GM13977 (cell line): ENCODE measurements at regions not wholly inside any gene's neighbourhood (a gene's known extent, or its start where the extent isn't known, plus 50 kb on each side); places are given as distances from the start of the nearest gene placed in this dataset.
"Not testable (repeated sequence)": the region's sequence is repeated elsewhere in the genome, so short reads cannot be mapped to it uniquely, and the experiment has no call there.

Source experiments
- DNase-seq: peaks from one replicate; pipeline ENCODE4 v3.0.0; 2012; ENCODE audit warnings: low spot score
- in situ Hi-C: fragments of 300-500 bp; cut with MboI; formaldehyde crosslinking; loops from one replicate; pipeline ENCODE4 v1.12.0; 2022; ENCODE audit warnings: low sequenced_read_pairs, low pct_unique_long_range_greater_than_20kb, mixed read lengths, inconsistent platforms; ENCODE audit not compliant: unreplicated experiment
- TF ChIP-seq, protein P1 (sequence below): IDR thresholded peaks from 2 replicates; pipeline ENCODE4 v1.5.1; 2012; ENCODE audit warnings: mild to moderate bottlenecking, control low read depth; ENCODE audit not compliant: insufficient read depth; ENCODE audit errors: extremely low read depth, missing control alignments

DNA sequence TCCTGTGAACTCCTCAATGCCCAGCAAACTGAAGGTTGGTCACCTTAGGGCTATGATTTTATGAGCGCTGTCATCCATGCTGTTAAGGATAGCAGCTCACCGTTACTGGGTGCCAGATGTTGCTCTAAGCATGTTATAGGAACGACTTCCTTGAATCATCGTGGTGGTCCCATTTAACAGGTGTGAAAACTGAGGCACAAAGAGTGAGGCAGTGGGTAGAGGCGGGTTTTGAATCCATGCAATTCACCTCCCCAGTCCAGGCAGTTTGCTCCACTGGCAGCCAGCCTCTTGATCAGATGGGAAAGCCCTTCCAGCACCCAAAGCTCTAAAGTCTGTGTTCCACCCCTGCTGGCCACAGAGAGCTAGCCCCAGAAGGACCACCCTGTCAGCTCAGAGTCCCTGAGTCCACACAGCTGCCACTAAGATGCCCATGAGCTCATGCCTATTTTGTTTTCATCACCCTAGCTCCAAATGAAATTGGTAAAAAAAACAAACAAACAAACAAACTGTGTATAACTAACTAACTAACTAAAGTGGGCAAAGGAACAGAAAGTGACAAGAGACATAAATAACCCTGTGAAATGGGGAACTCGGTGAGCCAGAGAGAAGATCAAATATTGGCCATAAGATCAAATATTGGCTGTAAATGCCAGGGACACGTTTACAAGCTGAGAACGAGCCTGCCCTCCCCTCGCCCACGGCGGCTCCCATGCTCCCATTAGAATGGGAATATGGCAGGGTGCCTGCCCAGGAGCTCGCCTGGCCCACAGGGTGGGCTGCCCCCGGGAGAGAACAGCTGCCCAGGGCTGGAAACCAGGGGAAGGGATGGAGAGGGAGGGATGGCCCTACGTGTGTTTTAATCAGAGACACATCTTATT, 72.3 kb upstream of the RFLNA start:
- in situ Hi-C loops: no loop called here
- DNase-seq: no peak
- TF ChIP-seq, protein P1, sequence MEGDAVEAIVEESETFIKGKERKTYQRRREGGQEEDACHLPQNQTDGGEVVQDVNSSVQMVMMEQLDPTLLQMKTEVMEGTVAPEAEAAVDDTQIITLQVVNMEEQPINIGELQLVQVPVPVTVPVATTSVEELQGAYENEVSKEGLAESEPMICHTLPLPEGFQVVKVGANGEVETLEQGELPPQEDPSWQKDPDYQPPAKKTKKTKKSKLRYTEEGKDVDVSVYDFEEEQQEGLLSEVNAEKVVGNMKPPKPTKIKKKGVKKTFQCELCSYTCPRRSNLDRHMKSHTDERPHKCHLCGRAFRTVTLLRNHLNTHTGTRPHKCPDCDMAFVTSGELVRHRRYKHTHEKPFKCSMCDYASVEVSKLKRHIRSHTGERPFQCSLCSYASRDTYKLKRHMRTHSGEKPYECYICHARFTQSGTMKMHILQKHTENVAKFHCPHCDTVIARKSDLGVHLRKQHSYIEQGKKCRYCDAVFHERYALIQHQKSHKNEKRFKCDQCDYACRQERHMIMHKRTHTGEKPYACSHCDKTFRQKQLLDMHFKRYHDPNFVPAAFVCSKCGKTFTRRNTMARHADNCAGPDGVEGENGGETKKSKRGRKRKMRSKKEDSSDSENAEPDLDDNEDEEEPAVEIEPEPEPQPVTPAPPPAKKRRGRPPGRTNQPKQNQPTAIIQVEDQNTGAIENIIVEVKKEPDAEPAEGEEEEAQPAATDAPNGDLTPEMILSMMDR: no peak

DNA sequence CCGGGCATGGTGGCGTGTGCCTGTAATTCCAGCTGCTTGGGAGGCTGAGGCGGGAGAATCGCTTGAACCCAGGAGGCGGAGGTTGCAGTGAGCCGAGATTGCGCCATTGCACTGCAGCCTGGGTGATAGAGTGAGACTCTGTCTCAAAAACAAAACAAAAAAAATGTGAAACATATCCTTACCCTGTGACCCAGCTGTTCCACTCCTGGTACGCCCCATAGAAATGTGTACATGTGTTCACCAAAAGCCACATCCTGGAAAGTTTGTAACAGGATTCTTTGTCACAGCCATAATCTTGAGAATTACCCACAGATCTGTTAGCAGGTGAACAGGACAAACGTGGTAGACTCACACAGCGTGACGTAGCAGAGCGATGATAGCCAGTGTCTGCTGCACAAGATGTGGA, 71.2 kb upstream of the RFLNA start:
- DNase-seq, in situ Hi-C loops: not testable (repeated sequence)

DNA sequence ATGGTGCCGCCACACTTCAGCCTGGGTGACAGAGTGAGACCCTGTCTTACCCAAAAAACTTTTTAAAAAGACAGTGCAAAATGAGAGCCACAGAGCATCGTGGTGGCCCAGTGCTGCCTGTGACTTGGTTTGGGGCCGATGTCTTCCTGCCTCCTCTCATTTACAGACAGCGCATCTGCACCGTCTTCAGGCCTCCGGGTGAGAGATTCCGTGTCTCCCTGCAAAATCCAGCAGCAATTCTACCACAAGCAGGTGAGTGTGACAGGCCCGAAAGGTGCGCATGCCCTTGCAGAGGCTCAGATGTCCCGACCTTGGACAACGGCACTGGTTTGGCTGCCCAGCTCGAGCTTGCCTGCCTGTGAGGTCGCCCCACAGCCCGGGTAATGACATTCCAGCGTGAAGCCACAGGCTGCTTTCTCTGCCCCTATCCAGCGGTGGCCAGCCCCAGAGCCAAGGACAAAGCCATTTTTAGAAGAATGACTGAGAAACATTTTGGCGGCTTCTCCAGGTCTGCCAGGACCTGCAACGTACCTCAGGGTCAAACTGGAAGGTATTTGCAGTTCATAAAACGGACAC, 70.3 kb upstream of the RFLNA start:
- DNase-seq: no peak
- TF ChIP-seq, protein P1: no peak
- in situ Hi-C loops: no loop called here

DNA sequence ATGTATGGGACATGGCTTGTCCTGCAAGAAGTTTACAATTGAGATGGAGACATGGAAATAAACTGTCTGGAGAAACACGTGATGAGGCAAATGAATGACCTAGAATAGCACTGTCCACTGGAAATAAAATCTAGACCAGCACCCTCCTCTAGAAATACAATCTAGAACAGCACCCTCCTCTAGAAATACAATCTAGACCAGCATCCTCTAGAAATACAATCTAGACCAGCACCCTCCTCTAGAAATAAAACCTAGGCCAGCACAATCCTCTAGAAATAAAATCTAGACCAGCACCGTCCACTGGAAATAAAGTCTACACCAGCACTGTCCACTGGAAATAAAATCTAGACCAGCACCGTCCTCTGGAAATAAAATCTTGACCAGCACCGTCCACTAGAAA, 69.2 kb upstream of the RFLNA start:
- DNase-seq: no peak
- in situ Hi-C loops: no loop called here
- TF ChIP-seq, protein P1: no peak

DNA sequence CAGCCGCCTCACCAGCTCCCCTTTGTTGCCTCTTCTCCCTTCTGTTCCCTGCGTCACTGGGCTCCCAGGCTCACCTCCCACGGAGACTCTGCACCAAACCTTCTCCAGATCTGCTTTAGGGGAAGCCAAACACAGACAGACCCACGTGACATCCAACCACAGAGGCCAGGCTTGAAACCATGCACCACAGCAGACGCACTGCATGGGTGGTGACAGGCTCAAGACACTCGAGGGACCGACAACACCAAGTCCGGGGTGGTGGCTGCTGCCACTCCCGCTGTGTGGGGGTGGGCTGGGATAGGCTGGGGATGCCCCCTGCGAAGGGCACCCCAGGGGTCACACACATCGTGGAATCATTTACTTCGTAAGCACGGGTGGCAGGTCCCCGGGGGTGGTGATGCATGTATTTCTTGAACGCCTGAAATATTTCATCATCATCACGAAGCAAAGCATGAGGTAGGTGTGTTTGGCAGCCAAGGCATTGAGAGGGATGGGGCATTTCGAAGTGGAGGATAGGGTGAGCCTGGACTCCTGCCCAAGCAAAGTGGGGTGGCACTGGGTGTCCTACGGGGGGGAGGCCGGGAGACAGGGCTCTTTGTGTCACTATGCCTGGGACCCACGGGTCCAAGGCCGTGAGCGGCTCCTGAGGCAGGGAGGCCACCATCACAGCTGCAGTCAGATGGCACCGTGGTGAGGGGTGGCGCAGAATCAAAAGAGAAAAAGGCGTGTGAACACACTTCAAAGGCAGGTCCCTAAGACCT, 66.8 kb upstream of the RFLNA start:
- DNase-seq: no peak
- TF ChIP-seq, protein P1: no peak
- in situ Hi-C loops: no loop called here

DNA sequence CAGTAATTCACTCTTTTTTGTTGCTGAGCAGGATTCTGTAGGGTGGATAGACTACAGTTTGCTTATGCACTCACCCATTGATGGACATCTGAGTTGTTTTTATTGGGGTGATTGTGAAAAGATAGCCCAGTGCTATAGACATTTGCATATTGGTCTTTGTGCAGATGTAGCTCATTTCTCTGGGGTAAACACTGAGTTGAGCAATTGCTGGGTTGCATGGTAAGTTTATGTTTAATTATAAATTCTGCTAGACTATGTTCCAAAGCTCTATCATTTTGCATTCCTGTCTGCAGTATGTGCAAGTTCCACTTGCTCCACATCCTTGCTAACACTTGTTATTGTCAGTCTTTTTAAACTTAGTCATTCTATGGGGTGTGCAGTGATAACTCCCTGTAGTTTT, 65.4 kb upstream of the RFLNA start:
- TF ChIP-seq, protein P1: no peak
- no peak for DNase-seq
- in situ Hi-C loops: no loop called here

DNA sequence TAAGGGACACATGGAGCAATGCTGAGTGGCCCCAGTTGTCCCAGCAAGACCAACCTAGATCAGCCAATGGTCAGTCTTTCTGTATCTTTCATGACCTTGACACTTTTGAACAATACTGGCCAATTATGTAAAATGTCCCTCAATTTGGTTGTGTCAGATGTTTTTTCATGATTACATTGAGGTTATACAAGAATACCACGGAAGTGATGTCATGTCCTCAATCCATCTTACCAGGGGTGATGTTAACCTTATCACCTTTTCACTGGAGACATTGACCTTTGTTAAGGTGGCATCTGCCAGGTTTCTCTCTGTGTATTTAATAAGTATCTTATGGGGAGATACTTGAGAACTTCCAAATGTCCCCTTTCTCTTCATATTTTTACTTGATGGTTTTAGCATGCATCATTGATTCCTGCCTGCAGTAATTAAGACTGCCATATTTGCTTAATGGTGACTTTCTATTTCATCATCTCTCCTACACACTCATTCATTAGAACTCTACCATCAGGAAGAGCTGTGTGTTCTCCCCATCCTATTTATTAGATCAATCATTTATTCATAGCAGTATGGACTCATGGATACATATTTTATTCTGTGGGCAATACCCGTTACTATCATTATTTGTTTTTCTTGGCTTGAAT, 64.7 kb upstream of the RFLNA start:
- in situ Hi-C loops: no loop called here
- DNase-seq: no peak

More for the DNA sequence above, 64.7 kb upstream of the RFLNA start:
- TF ChIP-seq, protein P1: no peak
